ENCODE measurements at regions not wholly inside any gene's neighbourhood (a gene's known extent, or its start where the extent isn't known, plus 50 kb on each side); places are given as distances from the start of the nearest gene placed in this dataset.

GRCh38 chr9:89883401-89884341 is 278.9 kb downstream of the GADD45G start:
- no peak overlapping the region for H3K4me3 ChIP-seq (ENCODE audit: low read depth, low read length)

GRCh38 chr9:89884356-89885083 is 279.7 kb downstream of the GADD45G start:
- no peak for TF ChIP-seq CTCF (IDR thresholded peaks at IDR 0.05; ENCODE audit: low read depth, low read length)
- no peak for TF ChIP-seq MYC (IDR thresholded peaks at IDR 0.05; ENCODE audit: low read depth, low read length)
- no peak for TF ChIP-seq MAX (IDR thresholded peaks at IDR 0.05; ENCODE audit: low read depth, low read length)
- no peak for TF ChIP-seq POLR2A (IDR thresholded peaks at IDR 0.05; ENCODE audit: extremely low read depth, insufficient read length)
- no peak overlapping the region for H3K4me3 ChIP-seq (ENCODE audit: low read depth, low read length)
- DNase-seq (ENCODE audit: low read depth) = no peak

More at GRCh38 chr9:89883401-89884341, 278.9 kb downstream of the GADD45G start:
- no peak for DNase-seq (ENCODE audit: low read depth)
- TF ChIP-seq MAX (IDR thresholded peaks at IDR 0.05; ENCODE audit: low read depth, low read length) (no peak), CTCF (IDR thresholded peaks at IDR 0.05; ENCODE audit: low read depth, low read length) (no peak), POLR2A (IDR thresholded peaks at IDR 0.05; ENCODE audit: extremely low read depth, insufficient read length) (no peak), MYC (IDR thresholded peaks at IDR 0.05; ENCODE audit: low read depth, low read length) (no peak)

GRCh38 chr9:89885156-89885555 is 280.3 kb downstream of the GADD45G start:
- TF ChIP-seq CTCF (IDR thresholded peaks at IDR 0.05; ENCODE audit: low read depth, low read length) (no peak), POLR2A (IDR thresholded peaks at IDR 0.05; ENCODE audit: extremely low read depth, insufficient read length) (no peak), MAX (IDR thresholded peaks at IDR 0.05; ENCODE audit: low read depth, low read length) (no peak), MYC (IDR thresholded peaks at IDR 0.05; ENCODE audit: low read depth, low read length) (no peak)
- H3K4me3 ChIP-seq (ENCODE audit: low read depth, low read length) = no peak overlapping the region
- DNase-seq (ENCODE audit: low read depth) = no peak

- no peak for DNase-seq (ENCODE audit: low read depth)
- H3K4me3 ChIP-seq (ENCODE audit: low read depth, low read length) = no peak overlapping the region
- TF ChIP-seq MYC (IDR thresholded peaks at IDR 0.05; ENCODE audit: low read depth, low read length) (no peak), CTCF (IDR thresholded peaks at IDR 0.05; ENCODE audit: low read depth, low read length) (no peak), MAX (IDR thresholded peaks at IDR 0.05; ENCODE audit: low read depth, low read length) (no peak), POLR2A (IDR thresholded peaks at IDR 0.05; ENCODE audit: extremely low read depth, insufficient read length) (no peak)
Observed at GRCh38 chr9:89886281-89886700, 281.5 kb downstream of the GADD45G start.

- TF ChIP-seq MYC (IDR thresholded peaks at IDR 0.05; ENCODE audit: low read depth, low read length) (no peak), CTCF (IDR thresholded peaks at IDR 0.05; ENCODE audit: low read depth, low read length) (no peak), POLR2A (IDR thresholded peaks at IDR 0.05; ENCODE audit: extremely low read depth, insufficient read length) (no peak), MAX (IDR thresholded peaks at IDR 0.05; ENCODE audit: low read depth, low read length) (no peak)
- H3K4me3 ChIP-seq (ENCODE audit: low read depth, low read length) = no peak overlapping the region
- DNase-seq (ENCODE audit: low read depth) = no peak
Observed at GRCh38 chr9:89887286-89887685, 282.5 kb downstream of the GADD45G start.
